Posterior vena cava (tissue), 2 donors: ENCODE measurements at regions not wholly inside any gene's neighbourhood (a gene's known extent, or its start where the extent isn't known, plus 50 kb on each side); places are given as distances from the start of the nearest gene placed in this dataset.
"Not testable (repeated sequence)": the region's sequence is repeated elsewhere in the genome, so short reads cannot be mapped to it uniquely, and the experiment has no call there.

Experiments
- DNase-seq: peaks from one replicate; pipeline ENCODE4 v3.0.0-alpha.2; 2020; ENCODE audit warnings: low spot score
- intact Hi-C, 2 donors: fragments of 100-400 bp; cut with DNase I; formaldehyde crosslinking; loops; one replicate each; pipeline versions ENCODE4 v1.14.1 to v1.14.2; 2022 to 2023
- donor health status: DM: yes; HTN: yes; CAD: no.
- donor health status: DM: yes; HTN: yes; CAD: no.

- no peak for DNase-seq
- intact Hi-C loops = no loop called here
These were observed 106.4 kb downstream of the RHOU start for GRCh38 chr1:228841632-228842031.

GRCh38 chr1:228842094-228842775 lies 107.0 kb downstream of the RHOU start:
- intact Hi-C loops = no loop called here
- DNase-seq = no peak

DNA sequence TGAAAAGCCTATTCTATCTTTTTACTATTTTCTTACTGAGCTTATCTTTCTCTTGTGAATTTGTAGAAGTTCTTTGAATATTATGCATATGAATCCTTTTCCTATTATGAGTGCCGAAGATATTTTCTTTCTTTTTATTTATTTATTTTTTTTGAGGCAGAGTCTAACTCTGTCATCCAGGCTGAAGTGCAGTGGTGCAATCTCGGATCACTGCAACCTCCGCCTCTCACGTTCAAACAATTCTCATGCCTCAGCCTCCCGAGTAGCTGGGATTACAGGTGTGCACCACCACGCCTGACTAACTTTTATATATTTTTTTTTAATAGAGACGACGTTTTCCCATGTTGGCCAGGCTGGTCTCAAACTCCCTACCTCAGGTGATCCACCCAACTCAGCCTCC lies 109.8 kb downstream of the RHOU start:
- intact Hi-C loops = no loop called here
- no peak for DNase-seq

GRCh38 chr1:228846952-228847351 lies 111.7 kb downstream of the RHOU start:
- DNase-seq = no peak
- intact Hi-C loops = no loop called here

- intact Hi-C loops, DNase-seq: not testable (repeated sequence)
These were observed 112.2 kb downstream of the RHOU start for GRCh38 chr1:228847451-228847850.

- DNase-seq = no peak
- intact Hi-C loops = no loop called here
These were observed 113.1 kb downstream of the RHOU start for GRCh38 chr1:228848406-228848805.

GRCh38 chr1:228849011-228849541 lies 113.8 kb downstream of the RHOU start:
- intact Hi-C loops = no loop called here
- DNase-seq = no peak

- intact Hi-C loops = no loop called here
- no peak for DNase-seq
These were observed 115.1 kb downstream of the RHOU start for GRCh38 chr1:228850141-228851100.

DNA sequence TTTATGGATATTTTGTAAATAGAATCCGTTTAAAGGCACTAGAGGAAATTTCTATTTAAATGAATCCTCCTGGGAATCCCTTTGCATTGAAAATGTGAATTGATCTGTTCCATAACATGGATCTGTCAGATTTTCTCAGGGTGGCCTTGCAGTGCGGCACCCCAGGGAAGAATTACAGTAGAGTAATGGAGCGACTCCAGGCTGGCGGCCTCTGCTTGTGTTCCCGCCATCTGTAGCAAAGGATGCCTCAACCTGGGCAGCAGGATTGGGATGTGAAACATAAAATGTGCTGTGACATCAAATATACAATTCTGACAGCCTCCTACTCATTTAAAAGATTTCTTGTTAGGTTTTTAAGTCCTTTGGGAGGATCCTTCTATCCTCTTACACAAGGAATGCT lies 115.9 kb downstream of the RHOU start:
- intact Hi-C loops = no loop called here
- no peak for DNase-seq

GRCh38 chr1:228851618-228852017 lies 116.3 kb downstream of the RHOU start:
- intact Hi-C loops = no loop called here
- DNase-seq = no peak

DNA sequence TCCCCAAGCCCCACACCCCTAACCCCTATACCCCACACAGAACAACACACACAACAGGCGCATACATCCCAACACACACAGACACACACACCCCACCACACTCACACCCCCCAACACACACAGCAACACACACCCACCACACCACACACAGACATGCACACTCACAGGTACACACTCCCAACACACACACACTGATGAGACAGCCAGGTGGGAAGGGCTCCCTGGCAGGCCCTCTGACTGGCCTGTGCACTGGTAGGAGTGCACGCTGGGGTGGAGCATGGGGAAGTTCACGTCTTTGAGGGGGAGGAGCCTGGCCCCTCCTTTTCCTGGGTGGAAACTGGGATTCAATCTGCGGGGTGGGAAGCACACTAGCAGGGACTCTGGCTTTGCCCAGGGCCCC lies 116.7 kb downstream of the RHOU start:
- intact Hi-C loops = no loop called here
- DNase-seq = no peak

DNA sequence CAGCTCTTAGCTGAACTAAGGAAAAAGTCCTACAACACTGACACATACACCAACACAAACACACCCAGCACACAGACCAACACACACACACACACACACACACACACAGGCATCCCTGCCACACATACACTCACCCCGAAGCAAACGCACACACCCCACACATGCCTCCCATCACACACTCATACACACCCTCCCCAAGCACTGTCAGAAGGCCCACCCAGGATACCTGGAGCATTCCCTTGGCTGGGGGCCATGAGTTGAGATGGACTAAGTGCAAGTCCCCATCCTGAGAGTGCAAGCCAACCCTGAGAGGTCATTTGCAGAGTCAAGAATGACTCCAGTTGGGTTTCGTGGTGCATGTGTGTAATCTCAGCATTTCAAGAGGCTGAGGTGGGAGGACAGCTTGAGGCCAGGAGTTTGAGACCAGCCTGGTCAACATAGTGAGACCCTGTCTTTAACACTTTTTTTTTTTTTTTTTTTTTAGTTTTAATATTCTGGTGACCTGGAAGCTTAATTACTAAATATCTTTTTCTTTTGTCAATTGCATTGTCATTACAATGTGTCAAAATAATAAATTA lies 117.3 kb downstream of the RHOU start:
- no peak for DNase-seq

GRCh38 chr1:228853191-228853590 lies 117.9 kb downstream of the RHOU start:
- intact Hi-C loops = no loop called here
- no peak for DNase-seq

More for the DNA sequence above, 117.3 kb downstream of the RHOU start:
- intact Hi-C loops = no loop called here

GRCh38 chr1:228853637-228854036 lies 118.4 kb downstream of the RHOU start:
- no peak for DNase-seq
- intact Hi-C loops = no loop called here

DNA sequence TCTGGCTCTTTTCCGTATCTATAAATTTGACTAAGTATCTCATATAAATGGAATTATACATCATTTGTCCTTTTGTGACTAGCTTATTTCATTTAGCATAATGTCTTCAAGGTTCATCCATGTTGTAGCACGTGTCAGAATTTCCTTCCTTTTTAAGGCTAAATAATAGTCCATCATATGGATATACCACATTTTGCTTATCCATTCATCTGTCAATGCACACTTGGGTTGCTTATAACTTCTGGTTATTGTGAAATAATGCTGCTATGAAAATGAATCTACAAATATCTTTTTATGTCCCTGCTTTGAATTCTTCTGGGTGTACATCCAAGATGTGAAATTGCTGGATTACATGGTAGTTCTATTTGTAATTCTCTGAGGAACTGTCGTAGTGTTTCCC lies 119.6 kb downstream of the RHOU start:
- intact Hi-C loops = no loop called here
- no peak for DNase-seq

DNA sequence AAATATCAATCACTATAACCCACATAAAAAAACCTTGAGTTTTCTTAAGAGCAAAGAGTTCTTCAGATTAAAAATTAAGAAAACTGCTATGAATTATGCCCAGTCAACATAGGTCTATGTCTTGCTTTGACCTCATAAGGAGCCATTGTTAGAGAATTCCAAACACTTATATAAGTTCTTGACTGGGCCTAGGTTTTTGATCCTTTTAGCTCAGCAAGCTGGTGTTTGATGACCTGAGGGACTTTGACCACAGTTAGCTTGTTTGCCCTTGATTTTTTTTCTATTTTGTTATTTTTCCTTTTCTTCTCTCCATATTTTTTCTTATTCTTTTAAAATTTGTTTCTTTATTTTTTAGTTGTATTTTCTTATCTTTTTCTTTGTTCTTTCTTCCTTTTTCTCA lies 122.3 kb downstream of the RHOU start:
- intact Hi-C loops = no loop called here
- DNase-seq = no peak

DNA sequence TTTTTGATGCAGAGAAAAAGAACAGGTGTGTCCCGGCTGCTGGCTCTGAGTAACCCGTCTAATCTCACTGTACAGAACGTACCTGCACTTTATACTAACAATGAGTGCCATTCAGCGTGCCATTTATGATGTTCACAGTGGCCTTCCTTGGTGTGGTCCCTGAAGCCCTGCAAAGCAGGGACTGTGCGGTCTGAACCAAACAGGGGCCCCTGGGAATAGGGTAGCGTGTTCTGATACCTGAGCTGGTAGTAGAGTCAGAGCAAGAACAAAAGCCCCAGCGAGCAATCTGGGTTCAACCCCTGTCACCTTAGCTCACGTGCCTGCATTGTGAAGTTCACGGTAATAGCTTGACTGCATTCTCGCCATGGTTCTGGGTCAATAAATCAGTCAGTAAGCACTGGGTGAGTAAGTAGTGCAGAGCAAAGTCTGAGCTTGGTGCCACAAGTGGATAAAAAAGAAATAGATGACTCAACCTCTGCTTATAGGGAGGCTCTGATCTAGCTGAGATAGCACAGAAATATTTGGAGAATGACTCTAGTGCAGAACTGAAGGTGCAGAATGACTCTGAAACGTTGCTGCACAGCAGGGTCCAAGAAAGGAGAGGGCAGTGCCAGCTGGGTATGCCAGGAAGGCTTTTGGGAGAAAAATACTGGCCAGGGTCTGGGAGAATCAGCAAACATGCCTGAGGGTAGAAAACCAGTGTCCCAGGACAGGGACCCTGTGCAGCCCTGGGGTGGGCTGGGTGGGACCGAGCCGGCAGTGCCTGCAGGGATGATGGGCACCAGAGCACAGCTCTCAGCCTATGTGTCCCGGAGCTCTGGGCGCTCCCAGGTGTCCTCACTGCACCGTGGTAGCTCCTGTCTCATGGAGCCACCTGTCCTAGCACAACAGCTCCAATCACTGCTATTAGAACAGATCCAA lies 125.9 kb downstream of the RHOU start:
- DNase-seq = no peak
- intact Hi-C loops = no loop called here

GRCh38 chr1:228861832-228862180 lies 126.5 kb downstream of the RHOU start:
- no peak for DNase-seq
- intact Hi-C loops = no loop called here
